ENCODE measurements at regions not wholly inside any gene's neighbourhood (a gene's known extent, or its start where the extent isn't known, plus 50 kb on each side); places are given as distances from the start of the nearest gene placed in this dataset.

GRCh38 chr12:124225730-124226129 lies 69.2 kb upstream of the RFLNA start:
- no peak for DNase-seq

GRCh38 chr12:124227951-124228711 lies 66.8 kb upstream of the RFLNA start:
- DNase-seq: no peak

DNA sequence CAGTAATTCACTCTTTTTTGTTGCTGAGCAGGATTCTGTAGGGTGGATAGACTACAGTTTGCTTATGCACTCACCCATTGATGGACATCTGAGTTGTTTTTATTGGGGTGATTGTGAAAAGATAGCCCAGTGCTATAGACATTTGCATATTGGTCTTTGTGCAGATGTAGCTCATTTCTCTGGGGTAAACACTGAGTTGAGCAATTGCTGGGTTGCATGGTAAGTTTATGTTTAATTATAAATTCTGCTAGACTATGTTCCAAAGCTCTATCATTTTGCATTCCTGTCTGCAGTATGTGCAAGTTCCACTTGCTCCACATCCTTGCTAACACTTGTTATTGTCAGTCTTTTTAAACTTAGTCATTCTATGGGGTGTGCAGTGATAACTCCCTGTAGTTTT lies 65.4 kb upstream of the RFLNA start:
- DNase-seq: no peak

GRCh38 chr12:124230117-124230757 lies 64.7 kb upstream of the RFLNA start:
- DNase-seq: no peak

- DNase-seq: no peak
Measured at GRCh38 chr12:124230789-124231188, 64.1 kb upstream of the RFLNA start.

DNA sequence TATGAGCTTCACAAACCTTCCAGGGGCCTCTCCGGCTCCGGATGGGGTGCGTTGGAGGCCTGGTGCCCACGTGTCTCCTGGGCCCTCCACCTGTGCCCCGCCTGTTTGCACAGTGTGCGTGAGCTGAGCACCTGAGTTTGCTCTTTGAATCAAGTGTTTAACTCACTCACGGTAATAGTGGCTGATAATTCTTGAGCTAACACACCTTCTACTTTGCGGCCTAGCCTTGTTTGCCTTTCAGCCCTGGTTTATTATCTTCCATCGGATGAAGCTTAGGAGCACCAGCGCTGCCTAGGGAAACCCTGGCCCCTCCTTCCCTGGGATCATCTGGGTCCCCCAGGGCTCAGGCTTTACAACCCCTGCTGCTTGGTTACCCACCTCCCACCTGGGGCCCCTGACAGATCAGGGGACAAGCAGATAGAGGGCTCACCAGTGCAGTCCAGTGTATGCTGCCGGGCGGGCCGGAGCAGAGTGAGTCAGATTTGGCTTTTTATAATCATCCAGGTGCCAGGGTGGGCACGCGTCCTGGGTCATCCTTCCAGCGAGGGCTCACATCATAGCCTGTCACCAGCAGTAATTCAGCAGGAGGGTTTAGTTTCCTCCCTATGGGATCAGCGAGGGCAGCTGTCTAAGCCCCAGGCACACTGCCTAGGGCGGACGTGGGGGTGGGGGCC lies 62.8 kb upstream of the RFLNA start:
- peak; percentile 53 for DNase-seq

DNA sequence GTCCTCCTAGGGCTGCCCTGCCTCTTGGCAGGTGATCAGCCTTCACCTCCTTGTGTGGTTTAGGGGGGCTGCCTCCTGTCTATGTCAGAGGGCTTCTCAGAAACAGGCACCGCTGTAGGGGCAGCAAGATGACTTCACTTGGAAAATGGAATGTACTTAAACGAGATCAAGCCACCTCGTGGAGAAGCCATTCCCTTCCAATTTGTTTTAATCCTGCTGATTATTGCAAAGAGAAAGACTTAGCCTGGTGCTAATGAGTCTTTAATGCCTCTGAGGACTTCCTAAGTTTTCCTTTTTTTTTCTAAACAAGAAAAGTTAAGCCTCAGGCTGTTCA lies 62.3 kb upstream of the RFLNA start:
- DNase-seq: no peak

- DNase-seq: no peak
Measured at GRCh38 chr12:124233041-124233796, 61.7 kb upstream of the RFLNA start.

DNA sequence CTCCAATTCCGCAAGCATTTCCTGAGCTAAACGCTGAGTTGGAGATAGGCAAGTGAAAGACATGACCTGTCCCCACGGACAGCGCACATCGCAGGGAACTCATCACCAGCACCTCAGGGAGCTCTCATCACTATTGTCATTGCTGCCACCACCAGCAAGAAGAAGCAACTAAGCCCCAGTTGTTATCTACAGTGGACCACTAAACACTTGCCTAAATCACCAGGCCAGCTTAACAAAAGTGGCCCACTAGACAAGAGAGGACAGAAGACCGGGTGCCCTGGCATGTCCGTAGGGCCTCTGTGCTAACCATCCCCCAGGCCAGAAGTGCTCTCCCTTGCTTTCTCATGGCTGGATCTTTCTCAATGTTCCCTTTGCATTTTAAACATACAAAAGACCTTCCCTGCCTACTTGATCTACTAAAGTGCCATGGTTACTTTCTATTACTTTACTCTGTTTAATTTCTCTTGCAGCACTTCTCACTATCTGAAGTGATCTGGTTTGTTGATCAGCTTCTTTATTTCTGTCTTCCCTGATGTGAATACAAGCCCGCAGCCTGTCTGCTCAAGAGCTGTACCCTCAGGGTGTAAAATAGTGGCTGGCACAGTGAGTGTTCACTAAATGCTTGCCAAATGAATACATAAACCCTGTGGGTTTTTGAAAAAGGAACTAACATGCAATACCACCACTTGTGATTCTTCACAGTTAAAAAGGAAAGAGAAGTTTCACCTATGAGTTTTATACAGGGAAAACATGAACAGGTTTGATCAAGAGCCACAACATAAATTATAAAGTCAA lies 60.9 kb upstream of the RFLNA start:
- DNase-seq: no peak

GRCh38 chr12:124236625-124237031 lies 58.3 kb upstream of the RFLNA start:
- no peak for DNase-seq

- DNase-seq: no peak
Measured at GRCh38 chr12:124238886-124239285, 56.0 kb upstream of the RFLNA start.

- DNase-seq: no peak
Measured at GRCh38 chr12:124240493-124240892, 54.4 kb upstream of the RFLNA start.

- DNase-seq: no peak
Measured at GRCh38 chr12:124241776-124242528, 52.9 kb upstream of the RFLNA start.

DNA sequence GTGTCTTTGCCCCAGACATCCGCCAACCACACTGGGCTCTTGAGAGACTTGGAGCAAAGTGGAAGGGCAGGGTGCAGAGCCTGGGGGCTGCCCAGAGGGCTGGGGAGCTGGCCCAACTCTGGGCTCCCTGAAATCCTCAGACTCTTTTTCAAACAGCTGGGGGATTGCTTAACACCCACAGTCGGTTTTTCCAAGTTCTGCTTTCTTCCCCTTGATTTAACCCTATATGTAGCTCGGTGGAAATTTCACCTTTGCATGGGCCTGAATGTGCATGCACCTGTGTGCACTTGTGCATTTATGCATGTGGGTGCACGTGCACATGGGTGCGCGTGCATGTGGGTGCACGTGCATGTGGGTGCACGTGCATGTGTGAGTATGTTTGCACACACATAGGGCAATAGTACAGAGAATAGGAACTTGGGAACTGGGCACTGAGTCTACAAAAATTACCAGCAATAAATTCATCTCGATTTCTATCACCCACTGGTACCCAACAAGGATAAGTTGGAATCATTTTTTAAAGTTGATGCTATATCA lies 52.3 kb upstream of the RFLNA start:
- DNase-seq: no peak

DNA sequence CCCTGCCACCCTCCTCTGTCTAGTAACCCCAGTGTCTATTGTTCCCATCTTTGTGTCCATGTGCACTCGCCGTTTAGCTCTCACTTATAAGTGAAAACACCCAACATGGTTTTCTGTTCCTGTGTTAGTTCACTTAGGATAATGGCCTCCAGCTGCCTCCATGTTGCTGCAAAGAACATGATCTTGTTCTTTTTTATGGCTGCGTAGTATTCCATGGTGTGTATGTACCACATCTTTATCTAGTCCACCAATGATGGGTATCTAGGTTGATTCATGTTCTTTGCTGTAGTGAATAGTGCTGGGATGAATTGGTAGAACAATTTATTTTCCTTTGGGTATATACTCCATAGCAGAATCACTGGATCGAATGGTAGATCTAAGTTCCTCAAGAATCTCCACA lies 51.0 kb upstream of the RFLNA start:
- DNase-seq: no peak
